ENCODE measurements at regions not wholly inside any gene's neighbourhood (a gene's known extent, or its start where the extent isn't known, plus 50 kb on each side); places are given as distances from the start of the nearest gene placed in this dataset.
"Not testable (repeated sequence)": the region's sequence is repeated elsewhere in the genome, so short reads cannot be mapped to it uniquely, and the experiment has no call there.

DNA sequence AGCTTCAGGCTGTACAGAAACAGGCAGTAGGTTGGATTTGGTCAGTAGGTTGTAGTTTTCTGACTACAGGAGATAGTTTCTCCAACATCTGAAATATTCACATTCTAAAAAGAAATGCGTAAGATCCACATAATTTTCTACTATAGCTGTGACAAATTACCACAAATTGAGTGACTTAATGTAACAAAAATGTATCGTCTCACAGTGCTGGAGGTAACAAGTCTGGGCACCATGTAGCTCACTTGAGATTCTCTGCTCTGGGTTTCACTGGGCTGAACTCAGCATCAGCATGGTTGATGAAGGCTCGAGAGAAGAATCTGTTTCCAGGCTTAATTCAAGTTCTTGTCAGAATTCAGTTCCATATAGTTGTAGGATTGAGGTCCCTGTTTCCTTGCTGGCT, 350.9 kb upstream of the CCDC179 start:
- Histone ChIP-seq H3K9me3 (ENCODE audit: control insufficient read depth in 4 of 4, insufficient read depth in 3 of 4, low read length in 3 of 4) (peaks cover 0 to 3% (median 0%) of the 10 kb centered on the region in 4 donors), H3K36me3 (ENCODE audit: control insufficient read depth in 4 of 4, insufficient read depth in 4 of 4, low read length in 4 of 4) (no peaks in the 10 kb centered on the region), H3K27me3 (ENCODE audit: control insufficient read depth in 3 of 3, insufficient read depth in 3 of 3, low read length in 2 of 3) (no peaks in the 10 kb centered on the region), H3K9ac (ENCODE audit: insufficient read depth in 1 of 2, low read length in 2 of 2) (no peak overlapping the region), H3K27ac (ENCODE audit: low read depth in 1 of 2, low read length in 1 of 2) (no peak overlapping the region), H3K4me3 (no peak overlapping the region), H3K4me1 (ENCODE audit: control insufficient read depth in 5 of 5, insufficient read depth in 5 of 5, low read length in 5 of 5) (no peaks in the 10 kb centered on the region)
- ATAC-seq (ENCODE audit: insufficient read depth, low FRiP score), result no peak
- DNase-seq, result no peak
- TF ChIP-seq, protein P1, sequence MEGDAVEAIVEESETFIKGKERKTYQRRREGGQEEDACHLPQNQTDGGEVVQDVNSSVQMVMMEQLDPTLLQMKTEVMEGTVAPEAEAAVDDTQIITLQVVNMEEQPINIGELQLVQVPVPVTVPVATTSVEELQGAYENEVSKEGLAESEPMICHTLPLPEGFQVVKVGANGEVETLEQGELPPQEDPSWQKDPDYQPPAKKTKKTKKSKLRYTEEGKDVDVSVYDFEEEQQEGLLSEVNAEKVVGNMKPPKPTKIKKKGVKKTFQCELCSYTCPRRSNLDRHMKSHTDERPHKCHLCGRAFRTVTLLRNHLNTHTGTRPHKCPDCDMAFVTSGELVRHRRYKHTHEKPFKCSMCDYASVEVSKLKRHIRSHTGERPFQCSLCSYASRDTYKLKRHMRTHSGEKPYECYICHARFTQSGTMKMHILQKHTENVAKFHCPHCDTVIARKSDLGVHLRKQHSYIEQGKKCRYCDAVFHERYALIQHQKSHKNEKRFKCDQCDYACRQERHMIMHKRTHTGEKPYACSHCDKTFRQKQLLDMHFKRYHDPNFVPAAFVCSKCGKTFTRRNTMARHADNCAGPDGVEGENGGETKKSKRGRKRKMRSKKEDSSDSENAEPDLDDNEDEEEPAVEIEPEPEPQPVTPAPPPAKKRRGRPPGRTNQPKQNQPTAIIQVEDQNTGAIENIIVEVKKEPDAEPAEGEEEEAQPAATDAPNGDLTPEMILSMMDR (IDR thresholded peaks at IDR 0.05; ENCODE audit: control extremely low read depth, extremely low read depth), result no peak
- WGBS, 2 donors, result 81 to 88% methylated on average over 3 of the region's 3 CpGs

DNA sequence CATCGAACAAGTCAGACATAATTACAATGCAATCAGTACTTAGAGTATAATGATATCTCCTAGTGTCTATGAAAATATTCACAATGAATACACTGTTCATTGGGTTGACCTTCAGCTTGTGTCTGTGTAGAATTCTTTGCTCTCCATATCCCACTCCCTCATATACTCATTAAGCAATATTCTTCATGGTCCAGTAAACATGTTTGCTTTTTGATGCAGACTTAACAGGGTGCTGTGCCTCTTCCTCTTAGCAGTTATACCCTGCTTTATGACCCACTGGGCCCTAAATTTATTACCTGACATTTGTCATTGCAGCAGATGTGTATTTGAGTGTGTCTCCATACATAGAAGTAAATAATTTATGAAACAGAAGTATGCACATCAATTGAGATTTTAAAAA, 352.5 kb upstream of the CCDC179 start:
- ATAC-seq (ENCODE audit: insufficient read depth, low FRiP score) (no peak), DNase-seq (no peak)
- no peaks in the 10 kb centered on the region for H3K36me3 ChIP-seq (ENCODE audit: control insufficient read depth in 4 of 4, insufficient read depth in 4 of 4, low read length in 4 of 4)
- WGBS, 2 donors, result 38 to 42% methylated on average over 1 of the region's 1 CpG
- peaks cover 0 to 3% (median 0%) of the 10 kb centered on the region in 4 donors for H3K9me3 ChIP-seq (ENCODE audit: control insufficient read depth in 4 of 4, insufficient read depth in 3 of 4, low read length in 3 of 4)
- TF ChIP-seq, protein P1 (IDR thresholded peaks at IDR 0.05; ENCODE audit: control extremely low read depth, extremely low read depth), result no peak
- no peak overlapping the region for H3K27ac ChIP-seq (ENCODE audit: low read depth in 1 of 2, low read length in 1 of 2)
- no peak overlapping the region for H3K9ac ChIP-seq (ENCODE audit: insufficient read depth in 1 of 2, low read length in 2 of 2)
- H3K4me3 ChIP-seq, result no peak overlapping the region
- no peaks in the 10 kb centered on the region for H3K27me3 ChIP-seq (ENCODE audit: control insufficient read depth in 3 of 3, insufficient read depth in 3 of 3, low read length in 2 of 3)
- H3K4me1 ChIP-seq (ENCODE audit: control insufficient read depth in 5 of 5, insufficient read depth in 5 of 5, low read length in 5 of 5), result no peaks in the 10 kb centered on the region

DNA sequence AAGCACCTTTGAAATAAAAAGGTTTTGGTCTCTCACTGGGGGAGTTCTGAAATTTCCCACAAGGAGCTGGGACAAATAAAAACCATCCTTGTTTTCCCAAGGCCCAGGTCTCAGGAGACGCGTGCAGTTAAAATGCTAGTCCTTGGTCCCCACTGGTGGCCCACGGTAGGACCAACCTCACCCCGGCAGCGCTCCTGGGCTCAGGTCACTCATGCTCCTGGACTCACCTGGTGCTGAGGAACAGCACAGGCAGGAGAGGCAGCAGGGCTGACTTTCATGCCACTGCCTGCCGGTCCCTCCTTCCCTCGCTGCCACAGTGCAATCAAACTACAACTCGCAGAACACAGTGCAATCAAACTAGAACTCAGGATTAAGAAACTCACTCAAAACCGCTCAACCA, 356.8 kb upstream of the CCDC179 start:
- peaks cover 0 to 9% (median 0%) of the 10 kb centered on the region in 5 donors for H3K4me1 ChIP-seq (ENCODE audit: control insufficient read depth in 5 of 5, insufficient read depth in 5 of 5, low read length in 5 of 5)
- ATAC-seq (ENCODE audit: insufficient read depth, low FRiP score), result no peak
- no peaks in the 10 kb centered on the region for H3K9me3 ChIP-seq (ENCODE audit: control insufficient read depth in 4 of 4, insufficient read depth in 3 of 4, low read length in 3 of 4)
- no peaks in the 10 kb centered on the region for H3K27me3 ChIP-seq (ENCODE audit: control insufficient read depth in 3 of 3, insufficient read depth in 3 of 3, low read length in 2 of 3)
- no peaks in the 10 kb centered on the region for H3K36me3 ChIP-seq (ENCODE audit: control insufficient read depth in 4 of 4, insufficient read depth in 4 of 4, low read length in 4 of 4)
- WGBS, 2 donors, result 87 to 91% methylated on average over 9 of the region's 9 CpGs
- DNase-seq, result no peak
- H3K4me3 ChIP-seq, result no peak overlapping the region
- no peak overlapping the region for H3K27ac ChIP-seq (ENCODE audit: low read depth in 1 of 2, low read length in 1 of 2)
- H3K9ac ChIP-seq (ENCODE audit: insufficient read depth in 1 of 2, low read length in 2 of 2), result no peak overlapping the region
- TF ChIP-seq, protein P1 (IDR thresholded peaks at IDR 0.05; ENCODE audit: control extremely low read depth, extremely low read depth), result no peak

DNA sequence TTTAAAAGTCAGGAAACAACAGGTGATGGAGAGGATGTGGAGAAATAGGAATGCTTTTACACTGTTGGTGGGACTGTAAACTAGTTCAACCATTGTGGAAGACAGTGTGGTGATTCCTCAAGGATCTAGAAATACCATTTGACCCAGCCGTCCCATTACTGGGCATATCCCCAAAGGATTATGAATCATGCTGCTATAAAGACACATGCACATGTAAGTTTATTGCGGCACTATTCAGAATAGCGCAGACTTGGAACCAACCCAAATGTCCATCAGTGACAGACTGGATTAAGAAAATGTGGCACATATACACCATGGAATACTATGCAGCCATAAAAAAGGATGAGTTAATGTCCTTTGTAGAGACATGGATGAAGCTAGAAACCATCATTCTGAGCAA, 359.8 kb upstream of the CCDC179 start:
- H3K4me1 ChIP-seq (ENCODE audit: control insufficient read depth in 5 of 5, insufficient read depth in 5 of 5, low read length in 5 of 5), result peaks cover 0 to 10% (median 0%) of the 10 kb centered on the region in 5 donors
- DNase-seq; H3K27ac ChIP-seq (ENCODE audit: low read depth in 1 of 2, low read length in 1 of 2); H3K27me3 ChIP-seq (ENCODE audit: control insufficient read depth in 3 of 3, insufficient read depth in 3 of 3, low read length in 2 of 3); H3K36me3 ChIP-seq (ENCODE audit: control insufficient read depth in 4 of 4, insufficient read depth in 4 of 4, low read length in 4 of 4); H3K4me3 ChIP-seq; H3K9me3 ChIP-seq (ENCODE audit: control insufficient read depth in 4 of 4, insufficient read depth in 3 of 4, low read length in 3 of 4); H3K9ac ChIP-seq (ENCODE audit: insufficient read depth in 1 of 2, low read length in 2 of 2); ATAC-seq (ENCODE audit: insufficient read depth, low FRiP score): not testable (repeated sequence)
- WGBS, 2 donors, result 80 to 90% methylated on average over 3 of the region's 3 CpGs

All from lung (tissue), 11 donors.